H9 (cell line): ENCODE measurements at regions not wholly inside any gene's neighbourhood (a gene's known extent, or its start where the extent isn't known, plus 50 kb on each side); places are given as distances from the start of the nearest gene placed in this dataset.

ENCODE experiments used
- DNase-seq: peaks from one replicate; pipeline ENCODE4 v3.0.0-alpha.2; 2017
- H2AFZ ChIP-seq: one replicate; pipeline ENCODE4 v1.6.1; 2013; ENCODE audit warnings: mild to moderate bottlenecking, low read length, control low read depth, moderate library complexity
- H2AK5ac ChIP-seq: 2 replicates; pipeline ENCODE4 v1.6.1; 2013; ENCODE audit warnings: low read length, control low read depth, mixed read lengths; ENCODE audit not compliant: insufficient read length
- H2BK120ac ChIP-seq: one replicate; pipeline ENCODE4 v1.6.1; 2013; ENCODE audit warnings: low read depth, mild to moderate bottlenecking, low read length, control low read depth, inconsistent platforms; ENCODE audit not compliant: poor library complexity, severe bottlenecking
- H2BK12ac ChIP-seq: 2 replicates; pipeline ENCODE4 v1.6.1; 2013; ENCODE audit warnings: low read length, control low read depth, mixed read lengths, low read depth; ENCODE audit not compliant: insufficient read length
- H2BK15ac ChIP-seq: 2 replicates; pipeline ENCODE4 v1.6.1; 2013; ENCODE audit warnings: low read depth, low read length, control low read depth
- H2BK20ac ChIP-seq: one replicate; pipeline ENCODE4 v1.6.1; 2013; ENCODE audit warnings: low read depth, mild to moderate bottlenecking, low read length, control low read depth, inconsistent platforms; ENCODE audit not compliant: poor library complexity, severe bottlenecking
- H2BK5ac ChIP-seq: 2 replicates; pipeline ENCODE4 v1.6.1; 2013; ENCODE audit warnings: low read length, control low read depth, mixed read lengths; ENCODE audit not compliant: insufficient read length
- H3K14ac ChIP-seq: 2 replicates; pipeline ENCODE4 v1.6.1; 2013; ENCODE audit warnings: low read length, control low read depth; ENCODE audit not compliant: insufficient read depth
- H3K18ac ChIP-seq: 2 replicates; pipeline ENCODE4 v1.6.1; 2013; ENCODE audit warnings: low read depth, mild to moderate bottlenecking, mixed read lengths, low read length, control low read depth; ENCODE audit not compliant: insufficient read length
- H3K23ac ChIP-seq: 2 replicates; pipeline ENCODE4 v1.6.1; 2013; ENCODE audit warnings: low read length, control low read depth, mixed read lengths, low read depth; ENCODE audit not compliant: insufficient read length
- H3K23me2 ChIP-seq: 2 replicates; pipeline ENCODE4 v1.6.1; 2013; ENCODE audit warnings: low read depth, mild to moderate bottlenecking, mixed read lengths, low read length, control low read depth; ENCODE audit not compliant: insufficient read length, poor library complexity, severe bottlenecking
- H3K27ac ChIP-seq: 2 replicates; pipeline ENCODE4 v1.5.1; 2013; ENCODE audit warnings: low read length, control low read depth, mixed read lengths, low read depth; ENCODE audit not compliant: insufficient read length
- H3K27me3 ChIP-seq: 2 replicates; pipeline ENCODE4 v1.6.1; 2013; ENCODE audit warnings: low read length, control low read depth, inconsistent platforms; ENCODE audit not compliant: insufficient read depth
- H3K4ac ChIP-seq: 2 replicates; pipeline ENCODE4 v1.6.1; 2013; ENCODE audit warnings: low read depth, mild to moderate bottlenecking, control low read depth, inconsistent platforms, low read length, moderate library complexity
- H3K4me1 ChIP-seq: 2 replicates; pipeline ENCODE4 v1.6.1; 2013; ENCODE audit warnings: low read length, control low read depth, inconsistent platforms; ENCODE audit not compliant: insufficient read depth
- H3K4me2 ChIP-seq: 2 replicates; pipeline ENCODE4 v1.6.1; 2013; ENCODE audit warnings: low read length, control low read depth, mixed read lengths; ENCODE audit not compliant: insufficient read length, insufficient read depth
- H3K56ac ChIP-seq: 2 replicates; pipeline ENCODE4 v1.6.1; 2013; ENCODE audit warnings: low read depth, mild to moderate bottlenecking, mixed read lengths, low read length, control low read depth; ENCODE audit not compliant: insufficient read length
- H3K79me1 ChIP-seq: 2 replicates; pipeline ENCODE4 v1.6.1; 2013; ENCODE audit warnings: low read depth, mild to moderate bottlenecking, moderate library complexity, low read length, control low read depth, inconsistent platforms; ENCODE audit not compliant: insufficient read depth, poor library complexity, severe bottlenecking
- H3K79me2 ChIP-seq: 2 replicates; pipeline ENCODE4 v1.6.1; 2013; ENCODE audit warnings: low read length, control low read depth, inconsistent platforms; ENCODE audit not compliant: insufficient read depth
- H3K9ac ChIP-seq: 2 replicates; pipeline ENCODE4 v1.6.1; 2013; ENCODE audit warnings: low read length, control low read depth, mixed read lengths; ENCODE audit not compliant: insufficient read length; ENCODE audit errors: extremely low read depth
- H3K9me3 ChIP-seq: one replicate; pipeline ENCODE4 v1.6.1; 2013; ENCODE audit warnings: low read depth, low read length, inconsistent platforms; ENCODE audit not compliant: control insufficient read depth
- H3T11ph ChIP-seq: one replicate; pipeline ENCODE4 v1.6.1; 2013; ENCODE audit warnings: mild to moderate bottlenecking, low read length, control low read depth, inconsistent platforms
- H4K20me1 ChIP-seq: one replicate; pipeline ENCODE4 v1.6.1; 2013; ENCODE audit not compliant: control insufficient read depth, insufficient read length, insufficient read depth
- H4K5ac ChIP-seq: 2 replicates; pipeline ENCODE4 v1.6.1; 2013; ENCODE audit warnings: low read depth, mild to moderate bottlenecking, mixed read lengths, low read length, control low read depth; ENCODE audit not compliant: insufficient read length
- H4K8ac ChIP-seq: replicated peaks from 2 replicates; pipeline ENCODE4 v1.6.1; 2013; ENCODE audit warnings: low read length, control low read depth, mixed read lengths, low read depth; ENCODE audit not compliant: insufficient read length
- H4K91ac ChIP-seq: 2 replicates; pipeline ENCODE4 v1.6.1; 2013; ENCODE audit warnings: low read depth, mild to moderate bottlenecking, moderate library complexity, mixed read lengths, low read length, control low read depth; ENCODE audit not compliant: insufficient read length
- H3K27ac Mint-ChIP-seq, 3 experiments: 2 replicates in 2 of 3; 3 replicates in 1 of 3; pipeline ENCODE4 v1.8.0; 2020 to 2021; ENCODE audit warnings: mixed read lengths in 3 of 3, mild to moderate bottlenecking in 1 of 3, moderate library complexity in 1 of 3
- H3K27me3 Mint-ChIP-seq: 2 replicates; pipeline ENCODE4 v1.8.0; 2021; ENCODE audit warnings: low read depth, mild to moderate bottlenecking, moderate library complexity, mixed read lengths
- H3K36me3 Mint-ChIP-seq, 3 experiments: 2 replicates in 2 of 3; 3 replicates in 1 of 3; pipeline ENCODE4 v1.8.0; 2020 to 2021; ENCODE audit warnings: low read depth in 3 of 3, mixed read lengths in 3 of 3; ENCODE audit not compliant: insufficient read depth in 1 of 3
- H3K4me1 Mint-ChIP-seq, 2 experiments: 2 replicates each; pipeline ENCODE4 v1.8.0; 2020; ENCODE audit warnings: mixed read lengths in 2 of 2
- H3K4me3 Mint-ChIP-seq, 2 experiments: 2 replicates in 1 of 2; 3 replicates in 1 of 2; pipeline ENCODE4 v1.8.0; 2020 to 2021; ENCODE audit warnings: mild to moderate bottlenecking in 2 of 2, mixed read lengths in 2 of 2, moderate library complexity in 1 of 2
- H3K9me3 Mint-ChIP-seq, 2 experiments: 2 replicates in 1 of 2; 3 replicates in 1 of 2; pipeline ENCODE4 v1.8.0; 2020; ENCODE audit warnings: mild to moderate bottlenecking in 2 of 2, mixed read lengths in 2 of 2, moderate library complexity in 1 of 2
- CTCF ChIP-seq: fragments of 200-600 bp; sonication (generic); conservative IDR thresholded peaks from 3 replicates; pipeline ENCODE4 v1.8.0; 2021; ENCODE audit warnings: antibody characterized with exemption, mild to moderate bottlenecking
- WGBS: extraction: QIAGEN DNeasy Blood & Tissue Kit; methylation state at CpG from one replicate; pipeline ENCODE4 v1.1.7; 2013; ENCODE audit warnings: missing lambda C conversion rate, low lambda C conversion rate, mixed read lengths; ENCODE audit not compliant: insufficient read length; ENCODE audit errors: extremely low coverage; 5-methylcytosine and 5-hydroxymethylcytosine counted together

GRCh38 chr17:14442798-14443528 lies 142.1 kb downstream of the HS3ST3B1 start:
- DNase-seq, result no peak
- Mint-ChIP-seq H3K9me3 (peaks cover 0 to 7% of the 10 kb centered on the region in 2 experiments; a peak in 2 of 5 replicates), H3K36me3 (peaks cover 0 to 8% (median 1%) of the 10 kb centered on the region in 3 experiments; a peak in 2 of 7 replicates), H3K4me3 (no peak overlapping the region), H3K4me1 (no peaks in the 10 kb centered on the region), H3K27ac (no peak overlapping the region), H3K27me3 (no peaks in the 10 kb centered on the region)
- H2AFZ ChIP-seq, result no peak overlapping the region
- no peak overlapping the region for H2BK12ac ChIP-seq
- no peaks in the 10 kb centered on the region for H3K23me2 ChIP-seq
- no peaks in the 10 kb centered on the region for H3K27me3 ChIP-seq
- no peak for TF ChIP-seq CTCF
- H3K18ac ChIP-seq, result no peak overlapping the region
- no peak overlapping the region for H3K56ac ChIP-seq
- no peaks in the 10 kb centered on the region for H3K79me2 ChIP-seq
- no peak overlapping the region for H3K27ac ChIP-seq
- H4K91ac ChIP-seq, result no peak overlapping the region
- H3K79me1 ChIP-seq, result no peaks in the 10 kb centered on the region
- H3K4me2 ChIP-seq, result no peak overlapping the region
- no peak overlapping the region for H2AK5ac ChIP-seq
- H2BK15ac ChIP-seq, result no peak overlapping the region
- no peaks in the 10 kb centered on the region for H4K20me1 ChIP-seq
- H2BK20ac ChIP-seq, result no peak overlapping the region
- no peaks in the 10 kb centered on the region for H3K4me1 ChIP-seq
- no peak overlapping the region for H3K23ac ChIP-seq
- H3K9ac ChIP-seq, result no peak overlapping the region
- H2BK5ac ChIP-seq, result no peak overlapping the region
- no peak overlapping the region for H3T11ph ChIP-seq
- no peaks in the 10 kb centered on the region for H3K9me3 ChIP-seq
- no peak overlapping the region for H4K5ac ChIP-seq
- no peak overlapping the region for H2BK120ac ChIP-seq
- no peak overlapping the region for H3K14ac ChIP-seq
- no peak overlapping the region for H4K8ac ChIP-seq
- no peak overlapping the region for H3K4ac ChIP-seq
- WGBS, result no CpG with 5 or more reads among the region's 4 CpGs
